ENCODE measurements at regions not wholly inside any gene's neighbourhood (a gene's known extent, or its start where the extent isn't known, plus 50 kb on each side); places are given as distances from the start of the nearest gene placed in this dataset.

- DNase-seq (ENCODE audit: low read depth in 1 of 2, low spot score in 1 of 2): no peak
Measured at GRCh38 chr9:119050281-119050680, 319.0 kb downstream of the BRINP1 start.

GRCh38 chr9:119052339-119053030 is 316.8 kb downstream of the BRINP1 start:
- DNase-seq (ENCODE audit: low read depth in 1 of 2, low spot score in 1 of 2): no peak

GRCh38 chr9:119053070-119053469 is 316.2 kb downstream of the BRINP1 start:
- DNase-seq (ENCODE audit: low read depth in 1 of 2, low spot score in 1 of 2): no peak

- DNase-seq (ENCODE audit: low read depth in 1 of 2, low spot score in 1 of 2): no peak
Measured at GRCh38 chr9:119060629-119061385, 308.4 kb downstream of the BRINP1 start.

- DNase-seq (ENCODE audit: low read depth in 1 of 2, low spot score in 1 of 2): no peak
Measured at GRCh38 chr9:119071636-119072035, 297.6 kb downstream of the BRINP1 start.

- no peak for DNase-seq (ENCODE audit: low read depth in 1 of 2, low spot score in 1 of 2)
Measured at GRCh38 chr9:119074017-119074416, 295.2 kb downstream of the BRINP1 start.

GRCh38 chr9:119078015-119078414 is 291.2 kb downstream of the BRINP1 start:
- no peak for DNase-seq (ENCODE audit: low read depth in 1 of 2, low spot score in 1 of 2)

GRCh38 chr9:119083673-119084072 is 285.6 kb downstream of the BRINP1 start:
- no peak for DNase-seq (ENCODE audit: low read depth in 1 of 2, low spot score in 1 of 2)

- no peak for DNase-seq (ENCODE audit: low read depth in 1 of 2, low spot score in 1 of 2)
Measured at GRCh38 chr9:119086590-119086989, 282.6 kb downstream of the BRINP1 start.

GRCh38 chr9:119088002-119088547 is 281.2 kb downstream of the BRINP1 start:
- no peak for DNase-seq (ENCODE audit: low read depth in 1 of 2, low spot score in 1 of 2)

- DNase-seq (ENCODE audit: low read depth in 1 of 2, low spot score in 1 of 2): no peak
Measured at GRCh38 chr9:119091074-119091473, 278.2 kb downstream of the BRINP1 start.

GRCh38 chr9:119092125-119092524 is 277.1 kb downstream of the BRINP1 start:
- DNase-seq (ENCODE audit: low read depth in 1 of 2, low spot score in 1 of 2): no peak

GRCh38 chr9:119094086-119094485 is 275.1 kb downstream of the BRINP1 start:
- no peak for DNase-seq (ENCODE audit: low read depth in 1 of 2, low spot score in 1 of 2)

- no peak for DNase-seq (ENCODE audit: low read depth in 1 of 2, low spot score in 1 of 2)
Measured at GRCh38 chr9:119095072-119095471, 274.2 kb downstream of the BRINP1 start.

GRCh38 chr9:119101048-119101447 is 268.2 kb downstream of the BRINP1 start:
- no peak for DNase-seq (ENCODE audit: low read depth in 1 of 2, low spot score in 1 of 2)

- DNase-seq (ENCODE audit: low read depth in 1 of 2, low spot score in 1 of 2): no peak
Measured at GRCh38 chr9:119114681-119115080, 254.6 kb downstream of the BRINP1 start.
